NCI-H2196 (cell line): ENCODE measurements at regions not wholly inside any gene's neighbourhood (a gene's known extent, or its start where the extent isn't known, plus 50 kb on each side); places are given as distances from the start of the nearest gene placed in this dataset.
A peak's percentile ranks its signal among the peaks of the same experiment; 100 is the strongest.

Source experiments
- DNase-seq: peaks from one replicate; lab custom pipeline; 2025; ENCODE audit not compliant: unreplicated experiment; lab: John Stamatoyannopoulos, UW

- DNase-seq: no peak
These were observed 127.8 kb upstream of the FBN2 start for GRCh38 chr5:128665747-128666355.

DNA sequence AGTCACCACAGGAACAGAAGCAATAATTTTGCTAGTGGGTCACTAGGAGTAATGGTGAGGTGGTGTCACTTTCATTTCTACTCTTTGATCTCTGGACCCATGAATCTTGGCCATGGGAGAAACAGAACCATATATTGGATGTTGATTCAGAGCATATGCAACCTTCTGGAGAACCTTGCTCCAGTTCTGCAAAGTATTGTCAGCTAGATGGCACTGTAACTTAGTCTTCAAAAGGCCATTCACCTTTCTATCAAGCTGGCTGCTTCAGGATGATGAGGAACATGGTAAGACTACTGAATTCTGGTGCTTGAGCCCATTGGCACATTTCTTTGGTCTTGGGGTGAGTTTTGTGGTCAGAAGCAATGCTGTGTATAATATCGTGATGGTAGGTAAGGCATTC is 129.1 kb upstream of the FBN2 start:
- no peak for DNase-seq

DNA sequence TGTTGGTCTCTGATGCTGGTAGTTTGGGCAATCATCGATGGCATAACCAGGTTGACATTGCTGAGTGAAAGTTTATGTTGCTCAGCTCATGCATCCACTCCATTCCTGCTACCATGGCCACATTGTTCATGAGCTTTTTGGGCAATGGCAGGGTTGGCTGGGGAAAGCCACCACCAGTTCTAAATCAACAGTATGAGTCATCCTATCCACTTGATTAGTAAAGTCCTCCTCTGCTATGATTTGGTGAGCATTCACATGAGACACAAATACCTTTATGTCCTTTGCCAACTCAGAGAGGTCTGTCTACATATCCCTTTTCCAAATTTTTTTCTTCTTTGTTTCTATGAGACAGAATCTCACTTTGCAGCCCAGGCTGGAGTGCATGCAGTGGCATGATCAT is 129.7 kb upstream of the FBN2 start:
- DNase-seq: no peak

- no peak for DNase-seq
These were observed 130.9 kb upstream of the FBN2 start for GRCh38 chr5:128668921-128669320.

- DNase-seq: no peak
These were observed 131.8 kb upstream of the FBN2 start for GRCh38 chr5:128669803-128670202.

- DNase-seq: no peak
These were observed 133.9 kb upstream of the FBN2 start for GRCh38 chr5:128671943-128672342.

DNA sequence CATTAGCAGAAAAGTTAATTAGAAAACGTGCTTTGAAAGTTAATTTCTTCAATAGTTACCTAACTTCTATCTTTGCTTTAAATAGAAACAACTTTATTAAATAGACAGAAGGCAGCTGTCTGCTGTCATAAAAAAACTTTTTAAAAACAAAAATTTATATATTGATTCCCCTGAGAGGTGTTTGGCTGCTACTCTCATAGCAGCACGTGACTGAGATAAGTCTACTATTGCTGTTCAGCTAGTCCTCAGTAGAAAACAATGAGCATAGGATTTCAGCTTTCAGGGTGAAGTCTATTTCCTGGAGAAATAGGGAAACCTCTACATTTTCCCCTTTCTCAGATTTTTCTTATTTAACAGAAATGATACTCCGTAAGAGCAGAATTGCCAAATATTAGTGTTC is 135.0 kb upstream of the FBN2 start:
- no peak for DNase-seq

GRCh38 chr5:128673411-128673957 is 135.4 kb upstream of the FBN2 start:
- DNase-seq: no peak

DNA sequence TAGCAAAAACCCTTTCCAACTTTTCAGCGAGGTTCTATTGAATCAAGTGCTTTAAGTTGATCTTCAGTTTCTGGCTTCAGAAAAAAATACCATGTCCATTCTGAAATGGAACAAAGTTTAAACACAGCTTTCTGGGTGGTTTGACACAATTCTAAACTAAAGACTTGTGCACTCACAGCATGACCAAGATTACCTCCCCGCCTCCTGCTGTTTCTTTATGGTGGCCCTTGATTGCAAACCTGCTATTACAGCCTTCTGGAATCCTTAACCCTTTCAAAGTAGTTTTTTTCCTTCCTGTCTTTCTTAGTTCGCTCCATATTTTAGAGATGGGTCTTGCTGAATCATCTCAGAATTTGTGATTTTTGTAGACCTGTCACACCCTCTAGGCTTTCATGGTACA is 135.9 kb upstream of the FBN2 start:
- DNase-seq: no peak

- peak; percentile 4 for DNase-seq
These were observed 136.9 kb upstream of the FBN2 start for GRCh38 chr5:128674837-128675446.

DNA sequence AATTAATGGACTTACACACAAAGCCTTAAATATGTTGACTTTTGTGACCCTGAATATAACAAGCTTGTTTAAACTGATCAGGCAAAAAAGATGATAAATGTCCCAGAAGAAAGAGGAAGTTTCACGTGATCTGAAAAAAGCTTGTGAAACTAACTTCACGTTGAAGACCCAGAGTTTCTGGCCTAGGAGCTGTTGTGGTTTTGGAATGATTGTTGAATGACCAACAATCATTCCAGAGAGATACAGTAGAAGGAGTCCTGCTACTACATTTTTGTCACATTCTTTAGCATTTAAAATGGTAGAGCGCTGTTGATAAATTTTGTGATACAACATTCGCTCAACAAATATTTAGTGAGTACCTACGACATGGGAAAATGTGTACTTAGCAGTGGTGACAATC is 143.1 kb upstream of the FBN2 start:
- DNase-seq: no peak

- DNase-seq: no peak
These were observed 143.9 kb upstream of the FBN2 start for GRCh38 chr5:128681764-128682592.

- DNase-seq: no peak
These were observed 144.6 kb upstream of the FBN2 start for GRCh38 chr5:128682669-128683068.

DNA sequence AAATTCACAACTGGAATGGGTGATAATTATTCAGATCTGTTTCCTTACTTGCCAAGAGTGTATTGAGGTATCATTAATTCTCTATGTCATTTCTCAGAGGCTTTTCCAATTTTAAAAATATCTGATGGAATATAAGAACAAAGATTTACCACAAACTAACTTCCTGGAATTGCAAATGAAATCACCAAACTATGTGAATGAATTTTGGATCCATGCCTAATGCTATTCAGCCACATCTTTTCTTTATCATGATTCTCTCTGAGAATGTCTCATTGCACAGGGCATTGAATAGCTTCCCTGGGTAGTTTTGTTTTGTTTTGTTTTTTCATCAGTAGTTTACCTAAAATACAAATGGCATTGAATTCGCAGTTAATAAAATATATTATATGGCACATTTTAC is 146.9 kb upstream of the FBN2 start:
- no peak for DNase-seq

- no peak for DNase-seq
These were observed 149.9 kb upstream of the FBN2 start for GRCh38 chr5:128687930-128688329.

GRCh38 chr5:128693764-128694163 is 155.7 kb upstream of the FBN2 start:
- DNase-seq: no peak

GRCh38 chr5:128695791-128696530 is 157.9 kb upstream of the FBN2 start:
- DNase-seq: no peak

GRCh38 chr5:128701301-128701700 is 163.3 kb upstream of the FBN2 start:
- no peak for DNase-seq

DNA sequence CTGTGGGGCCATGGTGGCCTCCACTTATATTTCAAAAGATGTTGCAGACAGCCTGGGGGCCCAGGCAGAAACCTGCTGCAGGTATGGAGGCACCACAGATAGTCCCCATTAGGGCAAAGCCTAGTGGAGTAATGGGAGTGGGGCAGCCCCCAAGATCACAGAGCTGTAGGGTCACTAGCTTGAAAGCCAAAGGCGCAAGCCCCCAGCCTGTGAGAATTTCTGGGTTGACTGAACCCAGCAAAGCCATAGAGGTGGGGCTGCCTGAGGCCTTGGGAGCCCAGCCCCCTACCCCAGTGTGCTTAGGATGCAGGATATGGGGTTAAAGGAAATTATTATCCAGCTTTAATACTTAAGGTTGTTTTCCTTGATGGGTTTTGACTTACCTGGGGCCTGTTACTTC is 165.3 kb upstream of the FBN2 start:
- DNase-seq: no peak

DNA sequence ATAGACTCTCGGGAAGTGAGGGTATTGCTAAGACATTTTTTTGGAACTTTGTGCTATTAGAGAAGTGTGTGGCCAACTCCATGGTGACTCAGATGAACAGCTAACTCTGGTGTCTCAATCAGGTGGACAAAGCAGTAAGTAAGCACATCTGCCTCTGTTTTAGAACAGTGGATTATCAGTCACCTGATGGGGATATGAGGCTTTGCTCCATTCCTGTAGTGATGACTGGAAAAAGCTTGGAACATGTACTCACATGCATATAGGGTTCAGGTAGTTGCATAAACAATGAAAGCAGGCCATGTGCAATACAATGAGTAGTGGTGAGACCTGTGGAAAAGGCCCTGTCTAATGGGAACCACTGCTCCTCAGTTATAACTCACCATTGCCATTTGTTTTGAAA is 168.2 kb upstream of the FBN2 start:
- DNase-seq: no peak

- no peak for DNase-seq
These were observed 170.8 kb upstream of the FBN2 start for GRCh38 chr5:128708841-128709240.
